ENCODE measurements at regions not wholly inside any gene's neighbourhood (a gene's known extent, or its start where the extent isn't known, plus 50 kb on each side); places are given as distances from the start of the nearest gene placed in this dataset.

- Histone ChIP-seq H3K4me3 (ENCODE audit: control insufficient read depth in 1 of 2, extremely low read depth in 1 of 2, low read length in 1 of 2) (no peak overlapping the region), H3K36me3 (ENCODE audit: control insufficient read depth in 2 of 2, extremely low read depth in 1 of 2, insufficient read depth in 1 of 2, low read length in 1 of 2) (no peaks in the 10 kb centered on the region), H3K27ac (ENCODE audit: low read length) (no peak overlapping the region), H3K27me3 (replicated peaks in 1 of 2; ENCODE audit: control insufficient read depth in 2 of 2, extremely low read depth in 1 of 2, insufficient read depth in 2 of 2, low read length in 1 of 2) (no peaks in the 10 kb centered on the region), H3K9me3 (no peaks in the 10 kb centered on the region), H3K4me1 (ENCODE audit: control insufficient read depth in 1 of 2, extremely low read depth in 1 of 2, insufficient read depth in 2 of 2, low read length in 2 of 2) (no peaks in the 10 kb centered on the region)
- ChIA-PET CTCF (interaction anchor here in 1 of 2 donors (0.7 kb wide), 1 partner anchor 52 kb away, joined by 4 read pairs; no protein-coding TSS in a partner anchor), POLR2A (no interaction called here)
- Mint-ChIP-seq H3K27ac (no peak overlapping the region), H3K27me3 (peaks cover 4% of the 10 kb centered on the region in 2 donors), H3K9me3 (no peaks in the 10 kb centered on the region), H3K36me3 (no peaks in the 10 kb centered on the region), H3K4me1 (peaks cover 7% of the 10 kb centered on the region in 3 donors), H3K4me3 (no peak overlapping the region)
- WGBS (ENCODE audit: insufficient coverage), result 94% methylated on average over 2 of the region's 5 CpGs
- DNase-seq (no peak), ATAC-seq (replicated peaks in 1 of 4) (no peak)
These were observed 421.5 kb upstream of the POU3F3 start for GRCh38 chr2:104432401-104432800.

DNA sequence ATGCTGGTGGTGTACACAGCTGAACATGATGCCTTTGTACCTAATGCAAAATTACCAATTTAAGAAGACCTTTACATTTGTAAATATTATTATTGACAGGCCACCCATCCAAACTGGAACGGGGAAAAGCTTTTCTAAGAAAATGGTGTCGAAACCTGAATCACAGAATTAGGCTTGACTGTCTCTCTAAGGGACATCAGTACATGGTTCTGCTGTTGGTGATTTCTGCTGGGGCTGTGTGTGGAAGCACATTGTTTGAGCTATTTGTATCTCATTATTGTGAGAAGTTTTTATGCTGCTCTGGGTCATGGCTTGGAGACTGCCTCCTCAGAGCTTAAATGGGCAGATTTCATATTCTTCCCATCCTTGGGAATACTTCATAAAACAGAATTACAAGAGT lies 420.9 kb upstream of the POU3F3 start:
- no peaks in the 10 kb centered on the region for H3K36me3 ChIP-seq (ENCODE audit: control insufficient read depth in 2 of 2, extremely low read depth in 1 of 2, insufficient read depth in 1 of 2, low read length in 1 of 2)
- Mint-ChIP-seq H3K27ac (no peak overlapping the region), H3K9me3 (no peaks in the 10 kb centered on the region), H3K4me1 (peaks cover 7% of the 10 kb centered on the region in 3 donors), H3K36me3 (no peaks in the 10 kb centered on the region), H3K27me3 (peaks cover 3 to 4% of the 10 kb centered on the region in 2 donors), H3K4me3 (no peak overlapping the region)
- H3K9me3 ChIP-seq, result no peaks in the 10 kb centered on the region
- ATAC-seq (replicated peaks in 1 of 4) (no peak), DNase-seq (no peak)
- H3K27me3 ChIP-seq (replicated peaks in 1 of 2; ENCODE audit: control insufficient read depth in 2 of 2, extremely low read depth in 1 of 2, insufficient read depth in 2 of 2, low read length in 1 of 2), result no peaks in the 10 kb centered on the region
- ChIA-PET POLR2A (interaction anchor here in 1 of 2 donors (0.7 kb wide), 1 partner anchor 103 kb away, joined by 5 read pairs; no protein-coding TSS in a partner anchor), CTCF (no interaction called here)
- no peak overlapping the region for H3K27ac ChIP-seq (ENCODE audit: low read length)
- H3K4me3 ChIP-seq (ENCODE audit: control insufficient read depth in 1 of 2, extremely low read depth in 1 of 2, low read length in 1 of 2), result no peak overlapping the region
- 100% methylated on average over 1 of the region's 2 CpGs for WGBS (ENCODE audit: insufficient coverage)
- H3K4me1 ChIP-seq (ENCODE audit: control insufficient read depth in 1 of 2, extremely low read depth in 1 of 2, insufficient read depth in 2 of 2, low read length in 2 of 2), result no peaks in the 10 kb centered on the region

DNA sequence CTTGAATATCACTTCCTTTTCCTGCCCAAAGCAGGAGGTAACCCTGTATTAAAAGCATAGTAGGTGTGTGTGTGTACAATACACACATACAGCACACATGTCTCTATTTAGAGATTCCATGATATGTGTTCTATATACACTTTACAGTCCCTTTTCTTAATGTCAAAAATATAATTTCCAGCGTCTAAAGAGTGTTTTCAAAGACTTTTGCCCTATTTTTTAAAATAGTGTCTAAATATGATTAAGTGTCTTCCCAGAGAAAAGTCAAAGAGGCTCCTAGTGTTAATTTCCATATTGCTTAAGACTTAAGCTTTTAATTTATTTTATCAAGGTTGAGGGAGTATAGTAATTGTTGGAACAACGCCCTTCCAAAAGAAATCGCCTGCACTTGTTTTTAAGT lies 420.3 kb upstream of the POU3F3 start:
- H3K27ac Mint-ChIP-seq, result no peak overlapping the region
- no peak overlapping the region for H3K4me3 Mint-ChIP-seq
- H3K36me3 Mint-ChIP-seq, result no peaks in the 10 kb centered on the region
- Histone ChIP-seq H3K4me3 (ENCODE audit: control insufficient read depth in 1 of 2, extremely low read depth in 1 of 2, low read length in 1 of 2) (no peak overlapping the region), H3K27me3 (replicated peaks in 1 of 2; ENCODE audit: control insufficient read depth in 2 of 2, extremely low read depth in 1 of 2, insufficient read depth in 2 of 2, low read length in 1 of 2) (no peaks in the 10 kb centered on the region), H3K27ac (ENCODE audit: low read length) (no peak overlapping the region), H3K4me1 (ENCODE audit: control insufficient read depth in 1 of 2, extremely low read depth in 1 of 2, insufficient read depth in 2 of 2, low read length in 2 of 2) (no peaks in the 10 kb centered on the region), H3K9me3 (no peaks in the 10 kb centered on the region), H3K36me3 (ENCODE audit: control insufficient read depth in 2 of 2, extremely low read depth in 1 of 2, insufficient read depth in 1 of 2, low read length in 1 of 2) (no peaks in the 10 kb centered on the region)
- H3K27me3 Mint-ChIP-seq, result peaks cover 3 to 4% of the 10 kb centered on the region in 2 donors
- ATAC-seq (replicated peaks in 1 of 4) (no peak), DNase-seq (no peak)
- H3K4me1 Mint-ChIP-seq, result peaks cover 7% of the 10 kb centered on the region in 3 donors
- ChIA-PET CTCF (interaction anchor here (0.6 kb wide), 2 partner anchors 11 to 17 kb away, joined by 3 to 7 read pairs; no protein-coding TSS in a partner anchor), POLR2A (no interaction called here)
- no peaks in the 10 kb centered on the region for H3K9me3 Mint-ChIP-seq
- WGBS (ENCODE audit: insufficient coverage), result no CpG with 5 or more reads among the region's 3 CpGs

GRCh38 chr2:104434318-104434792 lies 419.6 kb upstream of the POU3F3 start:
- no peak overlapping the region for H3K27ac Mint-ChIP-seq

GRCh38 chr2:104434966-104435365 lies 418.9 kb upstream of the POU3F3 start:
- POLR2A ChIA-PET, result no interaction called here
- CTCF ChIA-PET, result interaction anchor here in 1 of 2 donors (0.6 kb wide), 1 partner anchor 292 kb away, joined by 12 read pairs; no protein-coding TSS in a partner anchor
- Mint-ChIP-seq H3K4me1 (peaks cover 7% of the 10 kb centered on the region in 3 donors), H3K4me3 (peak overlapping the region in 2 of 3 donors; percentile 36 to 71), H3K9me3 (no peaks in the 10 kb centered on the region), H3K36me3 (no peaks in the 10 kb centered on the region), H3K27me3 (peaks cover 3 to 4% of the 10 kb centered on the region in 2 donors), H3K27ac (no peak overlapping the region)
- Histone ChIP-seq H3K9me3 (no peaks in the 10 kb centered on the region), H3K4me1 (ENCODE audit: control insufficient read depth in 1 of 2, extremely low read depth in 1 of 2, insufficient read depth in 2 of 2, low read length in 2 of 2) (no peaks in the 10 kb centered on the region), H3K36me3 (ENCODE audit: control insufficient read depth in 2 of 2, extremely low read depth in 1 of 2, insufficient read depth in 1 of 2, low read length in 1 of 2) (no peaks in the 10 kb centered on the region), H3K4me3 (ENCODE audit: control insufficient read depth in 1 of 2, extremely low read depth in 1 of 2, low read length in 1 of 2) (no peak overlapping the region), H3K27ac (ENCODE audit: low read length) (no peak overlapping the region), H3K27me3 (replicated peaks in 1 of 2; ENCODE audit: control insufficient read depth in 2 of 2, extremely low read depth in 1 of 2, insufficient read depth in 2 of 2, low read length in 1 of 2) (no peaks in the 10 kb centered on the region)
- 100% methylated on average over 1 of the region's 3 CpGs for WGBS (ENCODE audit: insufficient coverage)
- DNase-seq (no peak), ATAC-seq (replicated peaks in 1 of 4) (no peak)

More at GRCh38 chr2:104434318-104434792, 419.6 kb upstream of the POU3F3 start:
- Histone ChIP-seq H3K27me3 (replicated peaks in 1 of 2; ENCODE audit: control insufficient read depth in 2 of 2, extremely low read depth in 1 of 2, insufficient read depth in 2 of 2, low read length in 1 of 2) (no peaks in the 10 kb centered on the region), H3K4me1 (ENCODE audit: control insufficient read depth in 1 of 2, extremely low read depth in 1 of 2, insufficient read depth in 2 of 2, low read length in 2 of 2) (no peaks in the 10 kb centered on the region), H3K36me3 (ENCODE audit: control insufficient read depth in 2 of 2, extremely low read depth in 1 of 2, insufficient read depth in 1 of 2, low read length in 1 of 2) (no peaks in the 10 kb centered on the region), H3K9me3 (no peaks in the 10 kb centered on the region), H3K27ac (ENCODE audit: low read length) (no peak overlapping the region), H3K4me3 (ENCODE audit: control insufficient read depth in 1 of 2, extremely low read depth in 1 of 2, low read length in 1 of 2) (no peak overlapping the region)
- CTCF ChIA-PET, result no interaction called here
- peak overlapping the region; percentile 36 to 71 (median 64) for H3K4me3 Mint-ChIP-seq
- no peak for ATAC-seq (replicated peaks in 1 of 4)
- H3K9me3 Mint-ChIP-seq, result no peaks in the 10 kb centered on the region
- no peaks in the 10 kb centered on the region for H3K36me3 Mint-ChIP-seq
- peaks cover 7% of the 10 kb centered on the region in 3 donors for H3K4me1 Mint-ChIP-seq
- DNase-seq, result no peak
- POLR2A ChIA-PET, result no interaction called here
- 24% methylated on average over 9 of the region's 13 CpGs for WGBS (ENCODE audit: insufficient coverage)
- peaks cover 3 to 4% of the 10 kb centered on the region in 2 donors for H3K27me3 Mint-ChIP-seq

- no peak overlapping the region for H3K27ac Mint-ChIP-seq
- H3K36me3 Mint-ChIP-seq, result no peaks in the 10 kb centered on the region
- Histone ChIP-seq H3K4me3 (ENCODE audit: control insufficient read depth in 1 of 2, extremely low read depth in 1 of 2, low read length in 1 of 2) (no peak overlapping the region), H3K27me3 (replicated peaks in 1 of 2; ENCODE audit: control insufficient read depth in 2 of 2, extremely low read depth in 1 of 2, insufficient read depth in 2 of 2, low read length in 1 of 2) (no peaks in the 10 kb centered on the region), H3K4me1 (ENCODE audit: control insufficient read depth in 1 of 2, extremely low read depth in 1 of 2, insufficient read depth in 2 of 2, low read length in 2 of 2) (no peaks in the 10 kb centered on the region), H3K27ac (ENCODE audit: low read length) (no peak overlapping the region), H3K36me3 (ENCODE audit: control insufficient read depth in 2 of 2, extremely low read depth in 1 of 2, insufficient read depth in 1 of 2, low read length in 1 of 2) (no peaks in the 10 kb centered on the region), H3K9me3 (no peaks in the 10 kb centered on the region)
- no peak for ATAC-seq (replicated peaks in 1 of 4)
- ChIA-PET POLR2A (no interaction called here), CTCF (no interaction called here)
- peaks cover 0 to 6% (median 0%) of the 10 kb centered on the region in 3 donors for H3K9me3 Mint-ChIP-seq
- H3K4me3 Mint-ChIP-seq, result no peak overlapping the region
- no peak for DNase-seq
- peaks cover 0 to 4% of the 10 kb centered on the region in 2 donors for H3K27me3 Mint-ChIP-seq
- WGBS (ENCODE audit: insufficient coverage), result 77% methylated on average over 2 of the region's 3 CpGs
- H3K4me1 Mint-ChIP-seq, result peaks cover 5 to 7% (median 7%) of the 10 kb centered on the region in 3 donors
These were observed 415.4 kb upstream of the POU3F3 start for GRCh38 chr2:104438481-104438880.

Data from T-cell (primary cell).